ENCODE measurements at regions not wholly inside any gene's neighbourhood (a gene's known extent, or its start where the extent isn't known, plus 50 kb on each side); places are given as distances from the start of the nearest gene placed in this dataset.

DNA sequence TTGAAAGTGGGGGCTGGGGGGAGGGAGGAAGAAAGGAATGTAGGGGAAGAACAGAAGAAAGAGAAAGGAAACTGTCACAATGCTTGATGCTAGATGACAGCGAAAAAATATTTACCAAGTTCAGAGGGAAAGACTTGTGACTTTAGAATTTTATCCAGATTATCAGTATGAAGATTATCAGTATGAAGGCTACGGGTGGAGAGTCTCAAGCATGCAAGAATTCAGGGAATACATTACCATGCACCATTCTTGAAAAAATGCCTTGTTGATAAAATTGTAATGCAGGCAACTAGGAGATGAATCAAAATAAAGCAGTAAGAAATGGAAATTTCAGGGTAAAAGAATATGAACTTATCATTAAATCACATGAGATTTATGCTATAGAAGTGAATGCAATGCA, 376.8 kb downstream of the PCNX1 start:
- no peak for TF ChIP-seq POLR2A (IDR thresholded peaks at IDR 0.05)
- TF ChIP-seq, protein P1, sequence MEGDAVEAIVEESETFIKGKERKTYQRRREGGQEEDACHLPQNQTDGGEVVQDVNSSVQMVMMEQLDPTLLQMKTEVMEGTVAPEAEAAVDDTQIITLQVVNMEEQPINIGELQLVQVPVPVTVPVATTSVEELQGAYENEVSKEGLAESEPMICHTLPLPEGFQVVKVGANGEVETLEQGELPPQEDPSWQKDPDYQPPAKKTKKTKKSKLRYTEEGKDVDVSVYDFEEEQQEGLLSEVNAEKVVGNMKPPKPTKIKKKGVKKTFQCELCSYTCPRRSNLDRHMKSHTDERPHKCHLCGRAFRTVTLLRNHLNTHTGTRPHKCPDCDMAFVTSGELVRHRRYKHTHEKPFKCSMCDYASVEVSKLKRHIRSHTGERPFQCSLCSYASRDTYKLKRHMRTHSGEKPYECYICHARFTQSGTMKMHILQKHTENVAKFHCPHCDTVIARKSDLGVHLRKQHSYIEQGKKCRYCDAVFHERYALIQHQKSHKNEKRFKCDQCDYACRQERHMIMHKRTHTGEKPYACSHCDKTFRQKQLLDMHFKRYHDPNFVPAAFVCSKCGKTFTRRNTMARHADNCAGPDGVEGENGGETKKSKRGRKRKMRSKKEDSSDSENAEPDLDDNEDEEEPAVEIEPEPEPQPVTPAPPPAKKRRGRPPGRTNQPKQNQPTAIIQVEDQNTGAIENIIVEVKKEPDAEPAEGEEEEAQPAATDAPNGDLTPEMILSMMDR (IDR thresholded peaks at IDR 0.05) = no peak

Data from uterus (tissue), 2 donors.